Tongue (tissue), 1 donor: ENCODE measurements at regions not wholly inside any gene's neighbourhood (a gene's known extent, or its start where the extent isn't known, plus 50 kb on each side); places are given as distances from the start of the nearest gene placed in this dataset.
"Not testable (repeated sequence)": the region's sequence is repeated elsewhere in the genome, so short reads cannot be mapped to it uniquely, and the experiment has no call there.

ENCODE experiments used
- DNase-seq: peaks from one replicate; pipeline ENCODE4 v3.0.0-alpha.2; 2015

DNA sequence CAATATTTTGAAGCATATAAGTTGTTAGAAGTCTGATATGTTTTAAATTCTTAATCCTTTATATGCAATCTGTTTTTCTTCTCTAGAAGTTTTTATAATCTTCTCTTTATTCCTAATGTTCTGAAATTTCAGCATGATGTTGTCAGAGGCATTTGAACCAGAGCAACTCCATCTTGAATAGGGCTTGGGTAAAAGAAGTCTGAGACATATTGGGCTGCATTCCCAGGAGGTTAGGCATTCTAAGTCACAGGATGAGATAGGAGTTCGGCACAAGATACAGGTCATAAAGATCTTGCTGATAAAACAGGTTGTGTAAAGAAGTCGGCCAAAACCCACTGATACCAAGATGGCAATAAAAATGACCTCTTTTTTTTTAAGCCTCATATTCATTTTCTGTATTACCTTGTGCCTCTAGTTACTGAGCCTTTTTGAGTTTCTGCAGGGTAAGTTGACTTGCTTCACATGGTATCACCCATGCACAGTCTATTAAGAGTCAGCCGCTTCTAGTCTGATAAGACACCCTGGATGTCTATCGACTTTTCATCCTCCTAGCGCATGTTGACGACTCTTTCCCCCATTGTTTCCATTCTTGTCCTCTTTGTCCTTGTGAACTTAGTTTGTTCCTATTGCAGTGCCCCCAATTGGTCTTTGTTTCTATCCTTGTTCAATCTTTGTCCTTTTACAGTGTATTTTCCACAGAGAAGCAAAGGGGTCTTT lies 80.8 kb upstream of the RNU6-1 start:
- DNase-seq, result no peak

DNA sequence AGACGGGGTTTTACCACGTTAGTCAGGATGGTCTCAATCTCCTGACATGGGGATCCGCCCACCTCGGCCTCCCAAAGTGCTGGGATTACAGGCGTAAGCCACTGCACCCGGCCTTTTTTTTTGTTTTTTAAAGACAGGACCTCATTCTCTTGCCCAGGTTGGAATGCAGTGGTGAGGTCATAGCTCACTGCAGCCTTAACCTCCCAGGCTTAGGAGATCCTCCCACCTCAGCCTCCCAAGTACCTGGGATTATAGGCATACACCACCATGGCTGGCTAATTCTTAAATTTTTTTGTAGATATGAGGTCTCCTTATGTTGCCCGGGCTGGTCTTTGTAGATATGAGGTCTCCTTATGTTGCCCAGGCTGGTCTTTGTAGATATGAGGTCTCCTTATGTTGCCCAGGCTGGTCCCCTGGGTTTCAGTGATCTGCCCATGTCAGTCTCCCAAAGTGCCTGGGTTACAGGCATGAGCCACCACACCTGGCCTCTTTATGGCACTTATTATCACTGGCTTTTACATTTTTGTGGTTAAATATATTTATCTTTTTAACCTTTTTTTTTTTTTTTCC lies 82.3 kb upstream of the RNU6-1 start:
- no peak for DNase-seq

DNA sequence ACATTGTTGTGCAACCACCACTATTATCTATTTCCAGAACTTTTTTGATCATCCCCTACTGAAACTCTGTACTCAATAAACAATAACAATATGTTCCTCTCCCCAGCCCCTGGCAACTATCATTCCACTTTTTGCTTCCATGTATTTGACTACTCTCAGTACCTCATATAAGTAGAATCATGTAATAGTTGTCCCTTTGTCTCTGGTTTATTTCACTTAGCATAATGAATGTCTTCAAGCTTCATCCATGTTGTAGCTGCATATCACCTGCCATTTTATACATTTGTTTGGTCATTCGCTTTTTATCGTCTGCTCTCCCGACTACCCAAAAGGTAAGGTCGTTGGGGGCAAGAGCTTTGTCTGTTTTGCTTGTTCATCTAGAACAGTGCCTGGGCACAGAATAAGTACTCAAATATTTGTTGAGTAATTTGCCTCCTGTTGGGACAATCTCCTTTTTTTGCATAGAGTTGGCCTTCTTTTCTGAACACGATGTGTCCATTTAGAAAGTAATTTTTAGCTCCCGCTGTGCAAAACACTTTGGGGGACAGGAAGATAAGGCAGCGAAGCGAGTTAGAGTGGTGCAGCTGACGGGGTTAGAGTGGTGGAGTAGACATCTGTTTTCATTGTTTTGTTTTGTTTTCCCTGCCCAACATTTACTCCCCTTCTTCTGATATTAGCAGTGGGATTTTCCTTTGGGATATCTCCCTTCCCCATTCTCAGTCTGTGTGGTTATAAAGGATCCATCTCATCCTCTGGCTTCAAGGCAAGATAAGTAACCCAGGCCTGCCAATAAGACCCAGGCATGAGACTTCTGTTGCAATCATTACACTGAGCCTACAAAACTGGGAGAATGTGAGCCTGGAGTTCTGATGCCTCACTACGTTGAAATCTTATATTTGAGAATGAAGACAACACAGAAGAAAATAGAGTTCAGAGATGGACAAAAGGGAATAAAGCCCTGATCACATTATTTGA lies 83.4 kb upstream of the RNU6-1 start:
- DNase-seq, result no peak

DNA sequence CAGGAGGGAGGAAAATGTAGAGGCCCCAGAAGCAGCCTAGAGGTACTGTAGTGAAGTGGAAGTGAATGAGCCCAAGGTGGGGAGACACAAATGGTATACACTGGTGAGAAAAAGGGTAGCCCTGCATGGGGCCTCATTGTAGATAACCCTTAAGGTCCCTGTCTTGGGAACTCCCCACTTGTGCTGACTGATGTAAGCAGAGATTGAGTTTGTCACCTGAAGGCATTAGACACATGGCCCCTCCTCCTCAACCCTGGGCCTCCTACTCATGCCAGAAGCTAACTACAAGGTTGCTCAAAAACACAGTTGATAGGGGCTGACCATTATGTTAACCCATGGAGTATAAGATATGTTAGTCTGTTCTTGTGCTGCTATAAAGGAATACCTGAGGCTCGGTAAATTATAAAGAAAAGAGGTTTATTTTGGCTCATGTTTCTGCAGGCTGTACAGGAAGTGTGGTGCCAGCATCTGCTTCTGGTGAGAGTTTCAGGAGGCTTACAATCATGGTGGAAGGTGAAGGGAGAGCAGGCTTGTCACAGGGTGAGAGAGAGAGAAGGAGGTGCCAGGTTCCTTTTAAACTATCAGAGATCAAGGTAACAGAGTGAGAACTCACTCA lies 84.6 kb upstream of the RNU6-1 start:
- DNase-seq, result no peak

DNA sequence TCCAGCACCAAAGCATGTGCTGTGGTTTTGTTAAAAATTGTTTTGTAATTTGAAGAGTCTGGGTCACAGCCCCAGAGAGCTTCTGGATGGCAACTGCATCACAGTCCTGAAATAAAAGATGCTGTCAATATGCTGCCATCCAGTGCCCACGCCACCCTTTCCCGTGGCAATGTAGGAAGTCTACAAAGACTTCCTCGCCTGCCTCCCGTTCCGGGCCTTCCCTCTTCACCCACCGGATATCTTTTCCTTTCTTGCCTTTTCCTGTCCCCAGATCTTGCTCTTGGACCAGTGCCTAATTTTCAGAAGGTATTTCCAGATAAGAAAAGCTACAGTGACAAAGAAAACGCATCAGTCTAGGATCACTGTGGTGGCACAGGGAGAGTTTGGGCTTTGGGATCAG lies 85.3 kb upstream of the RNU6-1 start:
- no peak for DNase-seq

GRCh38 chr15:67927501-67928168 lies 87.8 kb upstream of the RNU6-1 start:
- DNase-seq, result peak; percentile 87

DNA sequence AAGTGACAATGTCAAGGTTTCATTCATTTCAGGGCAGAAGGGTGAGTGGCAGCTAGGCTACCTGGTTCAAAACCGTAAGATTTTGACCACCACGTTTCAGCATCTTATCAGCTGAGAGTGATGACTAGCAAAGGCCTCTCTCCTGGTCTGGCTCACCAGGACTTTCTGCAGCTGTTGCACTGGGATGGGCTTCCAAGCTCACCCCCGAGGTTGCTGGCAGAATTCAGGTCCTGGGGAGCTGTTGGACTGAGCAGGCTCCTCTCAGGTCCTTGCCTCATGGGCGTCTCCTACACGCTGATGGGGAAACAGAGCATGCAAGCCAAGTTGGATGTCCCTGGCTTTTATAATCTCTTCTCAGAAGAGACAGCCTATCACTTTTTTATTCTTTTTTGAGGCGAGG lies 88.8 kb upstream of the RNU6-1 start:
- no peak for DNase-seq

DNA sequence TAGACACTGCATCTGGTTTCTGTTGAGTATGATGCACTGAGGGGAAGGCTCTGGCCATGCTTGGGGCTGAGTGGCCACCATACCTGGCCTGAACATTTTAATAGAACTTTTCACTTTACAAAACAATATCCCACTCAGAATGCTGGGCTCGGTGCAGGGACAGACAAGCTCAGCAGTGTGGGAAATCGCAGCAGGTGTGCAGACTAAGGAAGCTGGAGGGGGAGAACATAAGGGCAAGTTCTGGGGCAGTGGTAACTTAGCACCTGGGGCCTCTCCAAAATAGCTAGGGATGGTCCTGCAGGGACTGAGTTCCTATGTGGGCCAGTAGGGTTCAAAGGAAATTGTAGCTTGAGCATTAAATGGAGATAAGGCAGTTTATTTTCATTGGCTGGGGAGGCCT lies 90.9 kb upstream of the RNU6-1 start:
- no peak for DNase-seq

GRCh38 chr15:67931861-67932260 lies 92.0 kb upstream of the RNU6-1 start:
- DNase-seq, result no peak

DNA sequence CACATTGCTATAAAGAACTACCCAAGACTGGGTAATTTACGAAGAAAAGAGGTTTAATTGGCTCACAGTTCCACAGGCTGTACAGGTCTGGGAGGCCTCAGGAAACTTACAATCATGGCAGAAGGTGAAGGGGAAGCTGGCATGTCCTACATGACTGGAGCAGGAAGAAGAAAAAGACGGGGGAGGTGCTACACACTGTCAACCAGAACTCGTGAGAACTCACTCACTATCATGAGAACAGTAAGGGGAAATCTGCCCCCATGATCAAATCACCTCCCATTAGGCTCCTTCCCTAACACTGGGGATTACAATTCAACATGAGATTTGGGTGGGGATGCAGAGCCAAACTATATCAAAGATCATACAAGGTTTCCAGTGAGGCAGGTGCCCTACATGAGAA lies 94.3 kb upstream of the RNU6-1 start:
- not testable (repeated sequence) for DNase-seq

- no peak for DNase-seq
These were observed 95.4 kb upstream of the RNU6-1 start for GRCh38 chr15:67935244-67935643.

DNA sequence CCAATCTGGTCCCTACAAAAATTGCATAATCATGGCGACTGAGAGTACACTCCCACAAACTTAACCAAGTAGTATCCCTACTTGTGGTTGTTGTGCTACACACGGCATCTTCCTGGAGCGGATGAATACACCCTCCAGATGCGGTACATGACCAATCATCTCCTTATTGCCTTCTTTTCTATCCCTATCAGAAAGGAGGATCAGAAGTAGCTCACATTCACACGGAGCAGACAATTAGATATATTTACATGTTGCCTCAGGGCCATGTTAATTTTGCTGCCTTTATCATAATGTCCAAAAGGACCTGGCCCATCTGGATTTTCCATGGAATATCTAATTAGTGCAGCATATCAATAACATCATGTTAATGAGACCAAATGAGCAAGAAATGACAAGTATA lies 96.4 kb upstream of the RNU6-1 start:
- DNase-seq, result no peak

DNA sequence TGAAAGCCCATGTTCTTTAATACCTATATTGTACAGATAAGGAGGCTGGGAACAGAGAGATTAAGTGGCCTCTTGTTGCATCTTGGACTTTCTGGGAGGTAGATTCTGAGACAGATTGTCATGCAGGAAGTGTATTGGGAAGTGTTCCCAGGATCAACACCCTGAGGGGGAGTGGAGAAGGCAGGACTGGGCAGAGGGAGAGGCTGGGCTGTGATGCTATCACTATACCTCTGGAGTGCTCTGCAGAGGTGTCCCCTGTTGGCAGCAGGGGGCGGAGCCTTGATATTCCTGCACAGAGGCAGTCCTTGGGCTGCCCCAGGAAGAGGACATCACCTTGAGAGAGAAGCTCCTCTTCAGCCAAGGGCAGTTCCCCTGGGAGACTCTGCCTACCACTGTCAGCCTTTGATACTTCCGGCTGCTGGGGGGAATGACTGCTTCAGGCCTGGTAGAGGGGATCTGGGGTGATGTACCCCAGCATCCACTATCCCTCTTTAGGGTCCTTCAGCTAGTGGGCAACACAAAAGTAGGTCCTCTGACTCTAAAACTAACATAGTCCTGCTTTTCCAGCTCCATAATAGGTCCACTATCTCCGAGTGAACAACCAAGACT lies 97.4 kb upstream of the RNU6-1 start:
- no peak for DNase-seq

GRCh38 chr15:67939179-67939578 lies 99.3 kb upstream of the RNU6-1 start:
- DNase-seq, result not testable (repeated sequence)

- DNase-seq, result not testable (repeated sequence)
These were observed 99.9 kb upstream of the RNU6-1 start for GRCh38 chr15:67939588-67940323.

GRCh38 chr15:67940324-67940719 lies 100.5 kb upstream of the RNU6-1 start:
- DNase-seq, result no peak

DNA sequence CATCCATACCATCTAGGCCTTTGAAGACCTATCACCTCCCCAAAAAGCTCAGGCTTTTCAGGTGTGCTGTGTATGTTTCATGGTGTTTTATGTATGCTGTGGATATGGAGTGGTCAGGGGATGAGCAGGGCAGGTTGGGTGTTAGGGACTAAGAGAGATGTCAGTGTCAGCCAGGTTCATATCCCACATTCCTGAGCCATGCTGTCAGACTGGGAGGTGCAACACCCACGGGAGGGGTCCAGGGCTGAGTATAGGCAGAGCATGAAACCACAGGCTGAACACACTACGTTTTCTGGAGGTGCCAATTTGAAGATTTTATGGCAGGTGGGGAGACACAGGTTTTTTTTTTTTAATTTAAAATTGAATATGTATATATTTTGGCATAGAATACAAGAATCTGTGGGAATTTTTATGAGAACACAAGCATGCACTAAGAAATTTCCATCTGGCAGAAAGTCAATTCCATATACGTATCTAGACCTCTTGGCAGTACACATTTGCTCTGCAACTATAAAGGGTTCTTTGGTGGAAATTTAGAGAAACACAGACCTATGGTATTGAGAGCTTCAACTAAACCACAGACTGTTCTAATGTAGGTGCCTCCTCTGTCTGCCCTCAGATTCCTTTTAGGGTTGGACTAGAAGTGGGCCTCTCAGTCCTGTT lies 101.9 kb upstream of the RNU6-1 start:
- DNase-seq, result peak; percentile 56

DNA sequence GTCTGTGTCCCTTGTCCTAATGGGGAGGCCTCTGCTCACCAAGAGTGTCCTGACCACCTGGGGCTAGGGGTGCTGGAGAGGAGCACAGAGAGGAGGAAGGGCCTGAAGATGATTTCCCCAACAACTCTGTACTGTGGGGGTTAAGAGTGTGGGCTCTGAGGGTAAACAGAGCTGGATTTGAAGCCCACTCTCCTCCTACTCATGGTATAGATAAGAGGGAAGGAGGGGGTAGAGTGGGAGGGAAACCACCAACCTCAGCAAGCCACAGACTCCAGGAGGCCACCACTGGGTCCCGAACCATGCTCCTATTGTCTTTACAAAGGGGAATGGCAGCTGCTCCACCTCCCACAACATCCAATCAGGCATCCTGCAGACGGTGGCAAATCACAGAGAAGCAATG lies 103.6 kb upstream of the RNU6-1 start:
- no peak for DNase-seq

GRCh38 chr15:67944010-67944641 lies 104.3 kb upstream of the RNU6-1 start:
- peak; percentile 74 for DNase-seq

GRCh38 chr15:67945131-67945530 lies 105.3 kb upstream of the RNU6-1 start:
- DNase-seq, result no peak
